ENCODE measurements at regions not wholly inside any gene's neighbourhood (a gene's known extent, or its start where the extent isn't known, plus 50 kb on each side); places are given as distances from the start of the nearest gene placed in this dataset.

- no peak for TF ChIP-seq POLR2AphosphoS5 (IDR thresholded peaks at IDR 0.05; ENCODE audit: low read depth)
- DNase-seq (ENCODE audit: low read depth in 1 of 2, low spot score in 1 of 2): no peak
- Histone ChIP-seq H3K27ac (replicated peaks) (no peak overlapping the region), H3K27me3 (ENCODE audit: insufficient read depth, poor library complexity, severe bottlenecking) (no peaks in the 10 kb centered on the region), H3K4me3 (replicated peaks; ENCODE audit: insufficient read depth, low read length) (no peak overlapping the region)
These were observed 127.0 kb upstream of the NTRK2 start for GRCh38 chr9:84542554-84542953.

- Histone ChIP-seq H3K27me3 (ENCODE audit: insufficient read depth, poor library complexity, severe bottlenecking) (peaks cover 5% of the 10 kb centered on the region), H3K4me3 (replicated peaks; ENCODE audit: insufficient read depth, low read length) (no peak overlapping the region), H3K27ac (replicated peaks) (no peak overlapping the region)
- TF ChIP-seq CTCF (IDR thresholded peaks at IDR 0.05; ENCODE audit: insufficient read depth, low read length): no peak
- no peak for TF ChIP-seq SPI1 (IDR thresholded peaks at IDR 0.05; ENCODE audit: borderline replicate concordance, low read depth)
- no peak for TF ChIP-seq POLR2AphosphoS5 (IDR thresholded peaks at IDR 0.05; ENCODE audit: low read depth)
- no peak for TF ChIP-seq REST (IDR thresholded peaks at IDR 0.05; ENCODE audit: insufficient replicate concordance, low read depth)
- no peak for TF ChIP-seq GABPA (IDR thresholded peaks at IDR 0.05; ENCODE audit: low read depth)
- no peak for DNase-seq (ENCODE audit: low read depth in 1 of 2, low spot score in 1 of 2)
These were observed 115.4 kb upstream of the NTRK2 start for GRCh38 chr9:84554069-84554664.

- Histone ChIP-seq H3K27me3 (ENCODE audit: insufficient read depth, poor library complexity, severe bottlenecking) (peaks cover 5% of the 10 kb centered on the region), H3K27ac (replicated peaks) (no peak overlapping the region), H3K4me3 (replicated peaks; ENCODE audit: insufficient read depth, low read length) (no peak overlapping the region)
- no peak for DNase-seq (ENCODE audit: low read depth in 1 of 2, low spot score in 1 of 2)
- TF ChIP-seq SPI1 (IDR thresholded peaks at IDR 0.05; ENCODE audit: borderline replicate concordance, low read depth): no peak
- TF ChIP-seq CTCF (IDR thresholded peaks at IDR 0.05; ENCODE audit: insufficient read depth, low read length): no peak
- no peak for TF ChIP-seq REST (IDR thresholded peaks at IDR 0.05; ENCODE audit: insufficient replicate concordance, low read depth)
- no peak for TF ChIP-seq POLR2AphosphoS5 (IDR thresholded peaks at IDR 0.05; ENCODE audit: low read depth)
- TF ChIP-seq GABPA (IDR thresholded peaks at IDR 0.05; ENCODE audit: low read depth): no peak
These were observed 113.0 kb upstream of the NTRK2 start for GRCh38 chr9:84556556-84556955.

GRCh38 chr9:84557751-84558150 is 111.8 kb upstream of the NTRK2 start:
- Histone ChIP-seq H3K27ac (replicated peaks) (no peak overlapping the region), H3K27me3 (ENCODE audit: insufficient read depth, poor library complexity, severe bottlenecking) (peaks cover 5% of the 10 kb centered on the region), H3K4me3 (replicated peaks; ENCODE audit: insufficient read depth, low read length) (no peak overlapping the region)
- DNase-seq (ENCODE audit: low read depth in 1 of 2, low spot score in 1 of 2): no peak
- TF ChIP-seq POLR2AphosphoS5 (IDR thresholded peaks at IDR 0.05; ENCODE audit: low read depth): no peak
- TF ChIP-seq CTCF (IDR thresholded peaks at IDR 0.05; ENCODE audit: insufficient read depth, low read length): no peak
- TF ChIP-seq REST (IDR thresholded peaks at IDR 0.05; ENCODE audit: insufficient replicate concordance, low read depth): no peak
- no peak for TF ChIP-seq SPI1 (IDR thresholded peaks at IDR 0.05; ENCODE audit: borderline replicate concordance, low read depth)
- TF ChIP-seq GABPA (IDR thresholded peaks at IDR 0.05; ENCODE audit: low read depth): no peak

Measured in HL-60 (cell line).